IMR-90 (cell line): ENCODE measurements at regions not wholly inside any gene's neighbourhood (a gene's known extent, or its start where the extent isn't known, plus 50 kb on each side); places are given as distances from the start of the nearest gene placed in this dataset.

Experiments
- ATAC-seq: fragments of 200-7000 bp; cut with Tn5 transposase; 2 replicates; pipeline ENCODE4 v1.9.1; 2020; ENCODE audit warnings: low read depth, mild to moderate bottlenecking, moderate library complexity
- BruUV-seq: library from RNA; stranded (reverse); fragments of 400-500 nt; replicated peaks from 2 replicates; lab custom pipeline; 2021; lab: Mats Ljungman, UMichigan
- CTCF ChIA-PET: fragments of 300-600 bp; formaldehyde crosslinking; extraction: SDS; loops from one replicate; lab custom pipeline; 2021; ENCODE audit warnings: antibody characterized with exemption; lab: Yijun Ruan, JAX
- POLR2A ChIA-PET: fragments of 300-600 bp; sonication (Branson Sonifier 250); formaldehyde crosslinking; loops from one replicate; lab custom pipeline; 2022; ENCODE audit warnings: antibody characterized with exemption; ENCODE audit not compliant: unreplicated experiment; lab: Charles Lee
- DNase-seq: peaks from one replicate; pipeline ENCODE4 v3.0.0; 2013
- H2AFZ ChIP-seq: replicated peaks from 2 replicates; pipeline ENCODE3; 2013; ENCODE audit warnings: low read length, mild to moderate bottlenecking; ENCODE audit not compliant: poor library complexity
- H2AK5ac ChIP-seq: 2 replicates; pipeline ENCODE4 v1.6.1; 2013; ENCODE audit warnings: low read depth, low read length, inconsistent platforms
- H2AK9ac ChIP-seq: replicated peaks from 2 replicates; pipeline ENCODE3; 2013; ENCODE audit warnings: mild to moderate bottlenecking, low read depth, low read length, moderate library complexity; ENCODE audit not compliant: poor library complexity
- H2BK120ac ChIP-seq: 2 replicates; pipeline ENCODE4 v1.6.1; 2013; ENCODE audit warnings: low read depth, low read length, inconsistent platforms
- H2BK15ac ChIP-seq: 3 replicates; pipeline ENCODE4 v1.6.1; 2013; ENCODE audit warnings: low read depth, low read length, inconsistent platforms
- H2BK20ac ChIP-seq: 2 replicates; pipeline ENCODE4 v1.6.1; 2013; ENCODE audit warnings: low read depth, mild to moderate bottlenecking, inconsistent platforms, low read length, moderate library complexity
- H2BK5ac ChIP-seq: 2 replicates; pipeline ENCODE4 v1.6.1; 2013; ENCODE audit warnings: mild to moderate bottlenecking, low read depth, low read length, inconsistent platforms; ENCODE audit not compliant: poor library complexity, severe bottlenecking
- H3K14ac ChIP-seq: replicated peaks from 2 replicates; pipeline ENCODE4 v1.6.1; 2013; ENCODE audit warnings: low read depth, low read length, inconsistent platforms
- H3K18ac ChIP-seq: 2 replicates; pipeline ENCODE4 v1.6.1; 2013; ENCODE audit warnings: low read depth, low read length, control low read depth
- H3K23ac ChIP-seq: 2 replicates; pipeline ENCODE4 v1.6.1; 2013; ENCODE audit warnings: low read depth, low read length, inconsistent platforms
- H3K27ac ChIP-seq: 2 replicates; pipeline ENCODE4 v1.5.1; 2013; ENCODE audit warnings: mild to moderate bottlenecking, control low read depth, low read length; ENCODE audit not compliant: insufficient read depth
- H3K27me3 ChIP-seq: 2 replicates; pipeline ENCODE4 v1.6.1; 2013; ENCODE audit warnings: low read length; ENCODE audit not compliant: control insufficient read depth, insufficient read depth
- H3K36me3 ChIP-seq: 2 replicates; pipeline ENCODE4 v1.6.1; 2013; ENCODE audit warnings: low read length, mixed read lengths; ENCODE audit not compliant: control insufficient read depth, insufficient read depth
- H3K4ac ChIP-seq: 2 replicates; pipeline ENCODE4 v1.6.1; 2013; ENCODE audit warnings: low read depth, low read length, inconsistent platforms
- H3K4me1 ChIP-seq: 2 replicates; pipeline ENCODE4 v1.6.1; 2013; ENCODE audit warnings: low read length, mixed read lengths; ENCODE audit not compliant: control insufficient read depth, insufficient read depth
- H3K4me2 ChIP-seq: 2 replicates; pipeline ENCODE4 v1.6.1; 2013; ENCODE audit warnings: low read depth, mild to moderate bottlenecking, control low read depth, low read length, moderate library complexity
- H3K4me3 ChIP-seq: 2 replicates; pipeline ENCODE4 v1.5.1; 2013; ENCODE audit warnings: low read depth, mild to moderate bottlenecking, control low read depth, low read length, moderate library complexity; ENCODE audit not compliant: insufficient read depth
- H3K56ac ChIP-seq: 2 replicates; pipeline ENCODE4 v1.6.1; 2013; ENCODE audit warnings: low read length, inconsistent platforms; ENCODE audit not compliant: insufficient read depth; ENCODE audit errors: extremely low read depth
- H3K79me1 ChIP-seq, 2 experiments: 2 replicates each; pipeline ENCODE4 v1.6.1; 2013; ENCODE audit warnings: low read length in 2 of 2, inconsistent platforms in 1 of 2, low read depth in 1 of 2
- H3K9ac ChIP-seq: 2 replicates; pipeline ENCODE4 v1.6.1; 2013; ENCODE audit warnings: low read depth, low read length, control low read depth
- H3K9me1 ChIP-seq: 2 replicates; pipeline ENCODE4 v1.6.1; 2013; ENCODE audit warnings: low read length, inconsistent platforms; ENCODE audit not compliant: insufficient read depth
- H3K9me3 ChIP-seq: 2 replicates; pipeline ENCODE4 v1.6.1; 2013; ENCODE audit warnings: low read length; ENCODE audit not compliant: control insufficient read depth, insufficient read depth
- H4K20me1 ChIP-seq: 2 replicates; pipeline ENCODE4 v1.6.1; 2013; ENCODE audit warnings: low read length, inconsistent platforms; ENCODE audit not compliant: insufficient read depth
- H4K5ac ChIP-seq: 2 replicates; pipeline ENCODE4 v1.6.1; 2013; ENCODE audit warnings: mild to moderate bottlenecking, low read depth, low read length, control low read depth
- H4K8ac ChIP-seq, 2 experiments: 2 replicates each; pipeline ENCODE4 v1.6.1; 2013; ENCODE audit warnings: low read depth in 2 of 2, low read length in 2 of 2, control low read depth in 1 of 2, inconsistent platforms in 1 of 2
- H4K91ac ChIP-seq: 2 replicates; pipeline ENCODE4 v1.6.1; 2013; ENCODE audit warnings: low read depth, low read length, inconsistent platforms; ENCODE audit not compliant: insufficient read depth
- MAZ ChIP-seq: IDR thresholded peaks from 2 replicates; pipeline ENCODE4 v1.6.1; 2012; ENCODE audit warnings: low read depth, mild to moderate bottlenecking, low read length, improper control_type of control experiment, moderate library complexity, borderline replicate concordance
- WGBS, 2 experiments: methylation state at CpG; one replicate each; pipeline versions ENCODE4 v1.1.5 to v1.1.7; 2013; ENCODE audit warnings: missing lambda C conversion rate in 2 of 2; ENCODE audit not compliant: insufficient read length in 1 of 2; ENCODE audit errors: extremely low coverage in 2 of 2; 5-methylcytosine and 5-hydroxymethylcytosine counted together
- dilution Hi-C: fragments of 300-500 bp; cut with HindIII; formaldehyde crosslinking; loops from one replicate; pipeline ENCODE4 v1.14.3; 2018; ENCODE audit warnings: low sequenced_read_pairs; ENCODE audit not compliant: unreplicated experiment
- in situ Hi-C: fragments of 300-500 bp; cut with MboI; formaldehyde crosslinking; loops from 3 replicates; pipeline ENCODE4 v1.14.3; 2019; ENCODE audit warnings: low sequenced_read_pairs, inconsistent platforms, mixed read lengths
- intact Hi-C: fragments of 100-400 bp; cut with micrococcal nuclease; formaldehyde crosslinking; loops from 2 replicates; pipeline ENCODE4 v1.10.0; 2022

- Histone ChIP-seq H2AK9ac (no peak overlapping the region), H3K18ac (no peak overlapping the region), H3K14ac (no peak overlapping the region), H3K23ac (no peak overlapping the region), H3K4me2 (no peak overlapping the region), H2AK5ac (no peak overlapping the region), H3K36me3 (no peaks in the 10 kb centered on the region), H3K4ac (no peak overlapping the region), H3K79me1 (peaks cover 0 to 3% of the 10 kb centered on the region in 2 experiments; a peak in 1 of 4 replicates), H2AFZ (no peak overlapping the region), H3K27me3 (no peaks in the 10 kb centered on the region), H3K4me1 (peaks cover 6% of the 10 kb centered on the region), H3K4me3 (no peak overlapping the region), H4K91ac (no peak overlapping the region), H2BK5ac (no peak overlapping the region), H3K56ac (no peak overlapping the region), H3K9me1 (peaks cover 10% of the 10 kb centered on the region), H3K9ac (no peak overlapping the region), H4K20me1 (peaks cover 5% of the 10 kb centered on the region; the same call in 1 of the 2 replicates), H2BK20ac (no peak overlapping the region), H3K9me3 (peaks cover 2% of the 10 kb centered on the region; the same call in 1 of the 2 replicates), H2BK120ac (no peak overlapping the region), H2BK15ac (no peak overlapping the region), H4K5ac (no peak overlapping the region), H3K27ac (no peak overlapping the region), H4K8ac (no peak overlapping the region)
- dilution Hi-C loops (no loop called here), in situ Hi-C loops (no loop called here), intact Hi-C loops (no loop called here)
- ChIA-PET CTCF (no interaction called here), POLR2A (no interaction called here)
- no peak for TF ChIP-seq MAZ
- BruUV-seq, result no TSS peak
- no peak for DNase-seq
- WGBS, 2 experiments, result 90% methylated on average over 2 of the region's 4 CpGs; no CpG with 5 or more reads in 1 of the 2 experiments
- no peak for ATAC-seq
Observed at GRCh38 chr10:30172091-30172490, 112.7 kb upstream of the JCAD start.
